ENCODE measurements at regions not wholly inside any gene's neighbourhood (a gene's known extent, or its start where the extent isn't known, plus 50 kb on each side); places are given as distances from the start of the nearest gene placed in this dataset.

GRCh38 chr13:46490129-46490528 lies 62.8 kb upstream of the LRCH1 start:
- TF ChIP-seq GATA2 (IDR thresholded peaks at IDR 0.05; ENCODE audit: low read depth, low read length) (no peak), GATA3 (IDR thresholded peaks at IDR 0.05; ENCODE audit: low read depth, low read length) (no peak)

Measured in SH-SY5Y (cell line).